ENCODE measurements at regions not wholly inside any gene's neighbourhood (a gene's known extent, or its start where the extent isn't known, plus 50 kb on each side); places are given as distances from the start of the nearest gene placed in this dataset.
A peak's percentile ranks its signal among the peaks of the same experiment; 100 is the strongest.

- TF ChIP-seq POLR2AphosphoS2 (IDR thresholded peaks at IDR 0.05; ENCODE audit: low read length) (no peak), TCF7L2 (IDR thresholded peaks at IDR 0.05; ENCODE audit: low read depth, low read length) (no peak), SP2 (IDR thresholded peaks at IDR 0.05; ENCODE audit: extremely low read depth, low read depth, low read length, poor library complexity, severe bottlenecking) (no peak), ZNF133 (CRISPR knock-in tag; IDR thresholded peaks at IDR 0.05) (no peak), SMARCE1 (IDR thresholded peaks at IDR 0.05) (peak; percentile 53; the same call in 1 of the 2 replicates), MCM5 (IDR thresholded peaks at IDR 0.05; ENCODE audit: low read depth) (no peak), MIER1 (IDR thresholded peaks at IDR 0.05; ENCODE audit: low read depth) (no peak), HNRNPLL (IDR thresholded peaks at IDR 0.05; ENCODE audit: low read depth, low read length, poor library complexity, severe bottlenecking) (no peak), ZBTB2 (IDR thresholded peaks at IDR 0.05) (no peak), CHD7 (IDR thresholded peaks at IDR 0.05; ENCODE audit: low read depth, low read length) (no peak), MEIS2 (IDR thresholded peaks at IDR 0.05; ENCODE audit: partially characterized antibody) (peak; percentile 54), ZNF655 (CRISPR knock-in tag; IDR thresholded peaks at IDR 0.05) (no peak), ESRRA (IDR thresholded peaks at IDR 0.05; ENCODE audit: borderline replicate concordance, low read depth) (peak; percentile 77), ZNF551 (CRISPR knock-in tag; IDR thresholded peaks at IDR 0.05) (no peak), FOXK1 (CRISPR knock-in tag; IDR thresholded peaks at IDR 0.05; ENCODE audit: borderline replicate concordance) (no peak)
These were observed 460.5 kb downstream of the COG6 start (continued) for GRCh38 chr13:40116008-40116407.
